ENCODE measurements at regions not wholly inside any gene's neighbourhood (a gene's known extent, or its start where the extent isn't known, plus 50 kb on each side); places are given as distances from the start of the nearest gene placed in this dataset.

DNA sequence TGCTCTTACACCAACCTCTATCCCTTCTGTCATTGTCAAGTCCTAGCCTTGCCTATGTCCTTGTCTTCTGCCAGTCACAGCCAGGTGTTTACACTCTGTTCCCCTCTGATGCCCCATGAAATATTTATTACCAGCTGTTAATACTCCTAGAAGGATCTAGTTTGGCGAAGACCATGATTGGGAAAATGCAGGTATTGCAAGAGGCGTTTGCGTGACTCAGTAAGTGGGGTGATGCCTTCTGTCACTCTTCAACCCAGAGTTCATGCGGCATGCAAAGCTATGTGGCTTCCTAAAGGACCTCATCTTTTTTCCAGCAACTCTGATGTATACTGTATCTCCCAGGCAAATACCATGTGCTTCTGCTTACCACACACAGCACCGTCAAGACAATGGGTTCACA is 81.8 kb upstream of the GJB6 start:
- TF ChIP-seq, protein P1, sequence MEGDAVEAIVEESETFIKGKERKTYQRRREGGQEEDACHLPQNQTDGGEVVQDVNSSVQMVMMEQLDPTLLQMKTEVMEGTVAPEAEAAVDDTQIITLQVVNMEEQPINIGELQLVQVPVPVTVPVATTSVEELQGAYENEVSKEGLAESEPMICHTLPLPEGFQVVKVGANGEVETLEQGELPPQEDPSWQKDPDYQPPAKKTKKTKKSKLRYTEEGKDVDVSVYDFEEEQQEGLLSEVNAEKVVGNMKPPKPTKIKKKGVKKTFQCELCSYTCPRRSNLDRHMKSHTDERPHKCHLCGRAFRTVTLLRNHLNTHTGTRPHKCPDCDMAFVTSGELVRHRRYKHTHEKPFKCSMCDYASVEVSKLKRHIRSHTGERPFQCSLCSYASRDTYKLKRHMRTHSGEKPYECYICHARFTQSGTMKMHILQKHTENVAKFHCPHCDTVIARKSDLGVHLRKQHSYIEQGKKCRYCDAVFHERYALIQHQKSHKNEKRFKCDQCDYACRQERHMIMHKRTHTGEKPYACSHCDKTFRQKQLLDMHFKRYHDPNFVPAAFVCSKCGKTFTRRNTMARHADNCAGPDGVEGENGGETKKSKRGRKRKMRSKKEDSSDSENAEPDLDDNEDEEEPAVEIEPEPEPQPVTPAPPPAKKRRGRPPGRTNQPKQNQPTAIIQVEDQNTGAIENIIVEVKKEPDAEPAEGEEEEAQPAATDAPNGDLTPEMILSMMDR (IDR thresholded peaks at IDR 0.05) = no peak
- no peak for TF ChIP-seq POLR2A (IDR thresholded peaks at IDR 0.05)

Data from lower leg skin (tissue), 3 donors.